GM18505 (cell line): ENCODE measurements at regions not wholly inside any gene's neighbourhood (a gene's known extent, or its start where the extent isn't known, plus 50 kb on each side); places are given as distances from the start of the nearest gene placed in this dataset.
"Not testable (repeated sequence)": the region's sequence is repeated elsewhere in the genome, so short reads cannot be mapped to it uniquely, and the experiment has no call there.

ENCODE experiments used
- ATAC-seq: cut with Tn5 transposase; IDR thresholded peaks from one replicate; pipeline ENCODE4 v1.9.1; 2021; ENCODE audit not compliant: unreplicated experiment
- POLR2A ChIP-seq: IDR thresholded peaks from 4 replicates; pipeline ENCODE4 v1.6.1; 2011; ENCODE audit warnings: borderline replicate concordance; ENCODE audit not compliant: insufficient read depth, insufficient read length; ENCODE audit errors: extremely low read depth

- TF ChIP-seq POLR2A, result no peak
- no peak for ATAC-seq
These were observed 95.1 kb upstream of the OLIG2 start for GRCh38 chr21:32930673-32931072.

- ATAC-seq, result not testable (repeated sequence)
These were observed 91.7 kb upstream of the OLIG2 start for GRCh38 chr21:32934068-32934467.

- ATAC-seq, result no peak
- no peak for TF ChIP-seq POLR2A
These were observed 90.9 kb upstream of the OLIG2 start for GRCh38 chr21:32934829-32935228.

- ATAC-seq, result no peak
- no peak for TF ChIP-seq POLR2A
These were observed 85.4 kb upstream of the OLIG2 start for GRCh38 chr21:32940079-32941014.

GRCh38 chr21:32941263-32941662 lies 84.5 kb upstream of the OLIG2 start:
- TF ChIP-seq POLR2A, result no peak
- no peak for ATAC-seq

GRCh38 chr21:32946654-32947053 lies 79.1 kb upstream of the OLIG2 start:
- TF ChIP-seq POLR2A, result no peak
- no peak for ATAC-seq

GRCh38 chr21:32947736-32948135 lies 78.0 kb upstream of the OLIG2 start:
- ATAC-seq, result no peak
- no peak for TF ChIP-seq POLR2A

GRCh38 chr21:32949701-32950100 lies 76.0 kb upstream of the OLIG2 start:
- no peak for TF ChIP-seq POLR2A
- ATAC-seq, result no peak

GRCh38 chr21:32951041-32951440 lies 74.7 kb upstream of the OLIG2 start:
- TF ChIP-seq POLR2A, result no peak
- ATAC-seq, result no peak

GRCh38 chr21:32954353-32954752 lies 71.4 kb upstream of the OLIG2 start:
- ATAC-seq, result no peak
- no peak for TF ChIP-seq POLR2A

- ATAC-seq, result no peak
- no peak for TF ChIP-seq POLR2A
These were observed 70.2 kb upstream of the OLIG2 start for GRCh38 chr21:32955311-32956060.

GRCh38 chr21:32956061-32956656 lies 69.6 kb upstream of the OLIG2 start:
- no peak for ATAC-seq
- no peak for TF ChIP-seq POLR2A

GRCh38 chr21:32957545-32957944 lies 68.2 kb upstream of the OLIG2 start:
- ATAC-seq, result no peak
- TF ChIP-seq POLR2A, result no peak

GRCh38 chr21:32958288-32959002 lies 67.3 kb upstream of the OLIG2 start:
- no peak for ATAC-seq
- TF ChIP-seq POLR2A, result no peak

- ATAC-seq, result no peak
These were observed 63.5 kb upstream of the OLIG2 start for GRCh38 chr21:32962268-32962667.

More at GRCh38 chr21:32962268-32962667, 63.5 kb upstream of the OLIG2 start:
- no peak for TF ChIP-seq POLR2A
